ENCODE measurements at regions not wholly inside any gene's neighbourhood (a gene's known extent, or its start where the extent isn't known, plus 50 kb on each side); places are given as distances from the start of the nearest gene placed in this dataset.

- TF ChIP-seq EZH2 (IDR thresholded peaks at IDR 0.05; ENCODE audit: low read length, unreplicated experiment) = no peak
- no peak for TF ChIP-seq CTCF (conservative IDR thresholded peaks at IDR 0.05; ENCODE audit: low read depth, low read length)
- no peak for TF ChIP-seq EZH2phosphoT487 (IDR thresholded peaks at IDR 0.05; ENCODE audit: borderline replicate concordance, low read length)
Observed at GRCh38 chr10:27359792-27360355, 119.3 kb upstream of the ACBD5 start.

Measured in PC-3 (cell line).